ENCODE measurements at regions not wholly inside any gene's neighbourhood (a gene's known extent, or its start where the extent isn't known, plus 50 kb on each side); places are given as distances from the start of the nearest gene placed in this dataset.

DNA sequence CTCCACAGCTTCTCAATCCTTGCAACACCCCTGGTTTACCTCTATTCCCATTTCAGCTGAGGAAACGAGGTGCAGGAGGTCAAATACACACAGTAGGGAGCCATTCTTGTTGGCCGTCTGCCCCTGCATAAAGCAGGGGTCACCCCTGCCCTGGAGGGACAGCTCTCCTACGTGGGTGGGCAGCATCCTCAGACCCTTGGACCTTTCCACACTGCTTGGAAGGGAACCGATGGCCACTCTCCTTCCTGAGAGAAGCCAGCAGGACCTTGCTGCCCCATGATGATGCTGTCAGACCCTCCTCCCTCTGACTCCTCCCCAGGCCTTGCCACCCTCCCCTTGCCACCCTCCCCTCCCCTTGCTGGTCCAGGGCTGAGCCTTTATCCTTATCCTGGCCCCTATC lies 121.1 kb upstream of the SYT13 start:
- TF ChIP-seq GABPA (IDR thresholded peaks at IDR 0.05; ENCODE audit: low read depth), result no peak
- TF ChIP-seq, protein P1, sequence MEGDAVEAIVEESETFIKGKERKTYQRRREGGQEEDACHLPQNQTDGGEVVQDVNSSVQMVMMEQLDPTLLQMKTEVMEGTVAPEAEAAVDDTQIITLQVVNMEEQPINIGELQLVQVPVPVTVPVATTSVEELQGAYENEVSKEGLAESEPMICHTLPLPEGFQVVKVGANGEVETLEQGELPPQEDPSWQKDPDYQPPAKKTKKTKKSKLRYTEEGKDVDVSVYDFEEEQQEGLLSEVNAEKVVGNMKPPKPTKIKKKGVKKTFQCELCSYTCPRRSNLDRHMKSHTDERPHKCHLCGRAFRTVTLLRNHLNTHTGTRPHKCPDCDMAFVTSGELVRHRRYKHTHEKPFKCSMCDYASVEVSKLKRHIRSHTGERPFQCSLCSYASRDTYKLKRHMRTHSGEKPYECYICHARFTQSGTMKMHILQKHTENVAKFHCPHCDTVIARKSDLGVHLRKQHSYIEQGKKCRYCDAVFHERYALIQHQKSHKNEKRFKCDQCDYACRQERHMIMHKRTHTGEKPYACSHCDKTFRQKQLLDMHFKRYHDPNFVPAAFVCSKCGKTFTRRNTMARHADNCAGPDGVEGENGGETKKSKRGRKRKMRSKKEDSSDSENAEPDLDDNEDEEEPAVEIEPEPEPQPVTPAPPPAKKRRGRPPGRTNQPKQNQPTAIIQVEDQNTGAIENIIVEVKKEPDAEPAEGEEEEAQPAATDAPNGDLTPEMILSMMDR (IDR thresholded peaks at IDR 0.05; ENCODE audit: insufficient read depth, low read length), result no peak
- TF ChIP-seq, protein P2, sequence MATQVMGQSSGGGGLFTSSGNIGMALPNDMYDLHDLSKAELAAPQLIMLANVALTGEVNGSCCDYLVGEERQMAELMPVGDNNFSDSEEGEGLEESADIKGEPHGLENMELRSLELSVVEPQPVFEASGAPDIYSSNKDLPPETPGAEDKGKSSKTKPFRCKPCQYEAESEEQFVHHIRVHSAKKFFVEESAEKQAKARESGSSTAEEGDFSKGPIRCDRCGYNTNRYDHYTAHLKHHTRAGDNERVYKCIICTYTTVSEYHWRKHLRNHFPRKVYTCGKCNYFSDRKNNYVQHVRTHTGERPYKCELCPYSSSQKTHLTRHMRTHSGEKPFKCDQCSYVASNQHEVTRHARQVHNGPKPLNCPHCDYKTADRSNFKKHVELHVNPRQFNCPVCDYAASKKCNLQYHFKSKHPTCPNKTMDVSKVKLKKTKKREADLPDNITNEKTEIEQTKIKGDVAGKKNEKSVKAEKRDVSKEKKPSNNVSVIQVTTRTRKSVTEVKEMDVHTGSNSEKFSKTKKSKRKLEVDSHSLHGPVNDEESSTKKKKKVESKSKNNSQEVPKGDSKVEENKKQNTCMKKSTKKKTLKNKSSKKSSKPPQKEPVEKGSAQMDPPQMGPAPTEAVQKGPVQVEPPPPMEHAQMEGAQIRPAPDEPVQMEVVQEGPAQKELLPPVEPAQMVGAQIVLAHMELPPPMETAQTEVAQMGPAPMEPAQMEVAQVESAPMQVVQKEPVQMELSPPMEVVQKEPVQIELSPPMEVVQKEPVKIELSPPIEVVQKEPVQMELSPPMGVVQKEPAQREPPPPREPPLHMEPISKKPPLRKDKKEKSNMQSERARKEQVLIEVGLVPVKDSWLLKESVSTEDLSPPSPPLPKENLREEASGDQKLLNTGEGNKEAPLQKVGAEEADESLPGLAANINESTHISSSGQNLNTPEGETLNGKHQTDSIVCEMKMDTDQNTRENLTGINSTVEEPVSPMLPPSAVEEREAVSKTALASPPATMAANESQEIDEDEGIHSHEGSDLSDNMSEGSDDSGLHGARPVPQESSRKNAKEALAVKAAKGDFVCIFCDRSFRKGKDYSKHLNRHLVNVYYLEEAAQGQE (IDR thresholded peaks at IDR 0.05; ENCODE audit: insufficient replicate concordance, low read depth), result no peak
- no peak for TF ChIP-seq POLR2AphosphoS5 (IDR thresholded peaks at IDR 0.05; ENCODE audit: low read depth)

Data from HL-60 (cell line).